GM18502 (cell line): ENCODE measurements at regions not wholly inside any gene's neighbourhood (a gene's known extent, or its start where the extent isn't known, plus 50 kb on each side); places are given as distances from the start of the nearest gene placed in this dataset.

Source experiments
- ATAC-seq: cut with Tn5 transposase; IDR thresholded peaks from one replicate; pipeline ENCODE4 v1.9.1; 2021; ENCODE audit warnings: mild to moderate bottlenecking; ENCODE audit not compliant: unreplicated experiment, poor library complexity

GRCh38 chr3:102136183-102136582, 286.9 kb downstream of the NFKBIZ start:
- peak; percentile 72 for ATAC-seq

GRCh38 chr3:102140116-102140515, 290.8 kb downstream of the NFKBIZ start:
- ATAC-seq, result no peak

DNA sequence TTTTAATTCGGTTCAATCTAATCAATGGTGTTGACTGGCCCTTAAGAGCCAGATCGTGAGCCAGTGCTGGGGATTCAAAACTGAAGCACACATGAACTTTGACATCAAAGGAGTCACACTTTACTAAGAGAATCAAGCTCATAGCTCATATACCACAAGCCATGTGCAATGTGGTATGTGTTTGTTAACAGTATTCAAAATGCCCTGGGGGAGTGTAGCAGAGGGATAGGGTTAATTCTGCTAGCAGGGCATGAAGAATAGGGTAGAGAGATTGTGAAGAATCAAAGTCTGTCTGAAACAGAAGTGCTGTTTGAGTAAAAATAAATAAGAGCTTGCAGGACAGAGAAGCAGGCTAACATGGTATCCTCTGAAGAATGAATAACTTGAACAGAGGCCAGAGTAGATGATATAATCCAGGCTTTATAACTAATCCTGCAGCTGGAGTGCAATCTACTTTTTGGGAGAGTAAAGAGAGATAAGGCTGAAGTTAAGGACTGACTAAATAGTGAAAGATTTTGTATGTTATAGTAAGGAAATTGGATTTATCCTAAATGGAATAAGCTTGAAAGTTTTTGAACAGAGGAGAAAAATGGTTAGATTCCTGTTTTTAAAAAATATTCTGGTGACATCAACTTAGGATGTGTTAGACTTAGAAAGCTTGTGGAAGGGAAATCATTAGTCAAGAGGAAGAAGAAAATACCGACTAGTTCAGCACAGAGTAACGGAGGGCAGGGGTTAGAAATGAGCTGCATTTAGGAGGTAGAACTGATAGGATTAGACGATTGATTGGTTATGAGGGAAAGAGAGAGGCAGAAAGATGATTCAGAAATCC, 292.0 kb downstream of the NFKBIZ start:
- no peak for ATAC-seq

- ATAC-seq, result no peak
Measured at GRCh38 chr3:102141928-102142239, 292.6 kb downstream of the NFKBIZ start.

DNA sequence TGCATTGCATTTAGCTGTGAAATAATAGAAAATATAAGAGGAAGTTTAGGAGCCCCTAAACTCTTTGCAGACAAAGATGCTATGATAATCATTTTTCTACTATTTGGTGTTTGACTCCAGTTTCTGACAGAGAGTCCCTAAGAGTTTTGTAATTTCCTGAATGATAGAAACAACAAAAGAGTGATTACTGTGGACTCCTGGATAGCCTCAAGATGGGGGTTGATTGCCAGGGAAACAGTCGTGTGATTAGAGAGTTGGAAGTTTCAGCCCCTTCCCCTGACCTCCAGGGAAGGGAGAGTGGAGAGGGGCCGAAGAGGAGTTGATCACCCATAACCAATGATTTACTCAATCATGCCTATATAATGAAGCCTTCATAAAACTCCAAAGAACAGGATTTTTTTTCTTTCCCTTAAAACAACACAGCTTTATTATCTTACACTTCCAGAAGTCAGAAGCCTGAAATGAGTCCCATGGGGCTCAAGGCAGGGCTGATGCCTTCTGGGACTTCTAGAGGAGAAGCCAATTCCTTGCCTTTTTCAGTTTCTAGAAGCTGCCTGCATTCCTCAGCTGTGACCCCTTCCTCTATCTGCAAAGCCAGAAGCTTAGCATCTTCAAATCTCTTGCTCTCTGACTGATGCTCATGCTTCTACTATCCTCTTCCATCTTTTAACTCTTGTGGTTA, 292.3 kb upstream of the ZPLD1 start:
- no peak for ATAC-seq

DNA sequence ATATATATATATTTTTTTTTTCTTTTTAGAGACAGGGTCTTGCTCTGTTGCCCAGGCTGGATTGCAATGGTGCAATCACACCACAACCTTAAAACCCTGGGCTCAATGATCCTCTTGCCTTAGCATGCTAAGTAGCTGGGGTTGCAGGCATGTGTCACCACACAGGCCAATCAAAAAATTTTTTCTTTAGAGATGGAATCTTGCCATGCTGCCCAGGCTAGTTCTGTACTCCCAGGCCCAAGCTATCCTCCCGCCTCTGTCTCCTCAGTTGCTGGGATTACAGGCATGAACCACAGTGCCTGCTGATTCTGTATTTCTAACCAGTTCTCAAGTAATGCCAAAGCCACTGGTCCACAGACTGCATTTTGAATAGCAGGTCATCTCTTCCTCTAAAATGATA, 291.3 kb upstream of the ZPLD1 start:
- no peak for ATAC-seq

GRCh38 chr3:102144063-102144462, 290.8 kb upstream of the ZPLD1 start:
- no peak for ATAC-seq

DNA sequence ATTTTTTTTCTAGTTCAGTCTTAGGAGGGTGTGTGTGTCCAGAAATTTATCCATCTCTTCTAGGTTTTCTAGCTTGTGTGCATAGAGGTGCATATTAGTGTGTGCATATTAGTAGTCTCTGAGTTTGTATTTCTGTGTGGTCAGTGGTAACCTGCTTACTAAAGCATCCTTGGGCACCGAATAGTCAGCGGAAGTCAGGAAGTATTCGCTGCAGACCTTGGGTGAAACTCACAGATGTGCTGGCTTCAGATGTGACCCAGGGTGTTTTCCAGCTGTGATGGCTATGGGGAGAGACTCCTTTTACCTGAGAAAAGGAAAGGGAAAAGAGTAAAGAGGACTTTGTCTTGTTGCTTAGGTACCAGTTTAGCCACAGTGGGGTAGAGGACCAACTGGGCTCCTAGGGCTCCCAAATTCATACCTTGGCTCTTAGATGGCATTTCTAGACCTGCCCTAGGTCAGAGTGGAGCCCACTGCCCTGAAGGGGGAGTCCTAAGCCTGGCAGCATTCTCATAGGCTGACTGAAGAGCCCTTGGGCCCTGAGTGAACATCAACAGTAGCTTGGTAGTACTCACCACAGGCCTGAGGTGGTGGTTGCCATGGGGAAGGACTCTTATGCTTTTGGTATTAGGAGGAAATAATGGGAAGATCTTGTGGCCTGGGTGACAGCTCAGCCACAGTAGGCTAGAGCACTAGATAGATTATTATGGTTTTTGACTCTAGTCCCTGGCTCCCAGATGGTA, 286.0 kb upstream of the ZPLD1 start:
- no peak for ATAC-seq

- no peak for ATAC-seq
Measured at GRCh38 chr3:102151935-102152334, 282.9 kb upstream of the ZPLD1 start.

DNA sequence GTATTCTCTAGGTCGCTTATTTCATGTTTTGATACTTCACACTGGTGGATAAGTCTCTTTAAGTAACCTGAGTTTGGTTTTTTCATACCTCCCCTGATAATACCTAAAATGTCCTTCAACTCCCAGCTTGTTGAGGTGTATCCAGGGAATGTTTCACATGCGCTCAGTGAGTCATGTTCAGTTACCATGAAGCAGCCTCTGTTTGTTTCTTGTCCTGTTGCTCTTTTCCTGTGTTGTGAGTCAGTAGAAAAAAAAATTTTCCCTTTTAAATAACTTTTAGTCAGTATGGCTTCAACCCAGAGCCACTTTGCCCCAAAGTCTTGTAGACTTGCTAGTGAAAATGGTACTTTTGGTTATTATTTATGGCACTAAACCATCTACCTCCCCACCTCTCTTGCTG, 278.4 kb upstream of the ZPLD1 start:
- no peak for ATAC-seq

GRCh38 chr3:102158080-102158740, 276.6 kb upstream of the ZPLD1 start:
- ATAC-seq, result no peak

DNA sequence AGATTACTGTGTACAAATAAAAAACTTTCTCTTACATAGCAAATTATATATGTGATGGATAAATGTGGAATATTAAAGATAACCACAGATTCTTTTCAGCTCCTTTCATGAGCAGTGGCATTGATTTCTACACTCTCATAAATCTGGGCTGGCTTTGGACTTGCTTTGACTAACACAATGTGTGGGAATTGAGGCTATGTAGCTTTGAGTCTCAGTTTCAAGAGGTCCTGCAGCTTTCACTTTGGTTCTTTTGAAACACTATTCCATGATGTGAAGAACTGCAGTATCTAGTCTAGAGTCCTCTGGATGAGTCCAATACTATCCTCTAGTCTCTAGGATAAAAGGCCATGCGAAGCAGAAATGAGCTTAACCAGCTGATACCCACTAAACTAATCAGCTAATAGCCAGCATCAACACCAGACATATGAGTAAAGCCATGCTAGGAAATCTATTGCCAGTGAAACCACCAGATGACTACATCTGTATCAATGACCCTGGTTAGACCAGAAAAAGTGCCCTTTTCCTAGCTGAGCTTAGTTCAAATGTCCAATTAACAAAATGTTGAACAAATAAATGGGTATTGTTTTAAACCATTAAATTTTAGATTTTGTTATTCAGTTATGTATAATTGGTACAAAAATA, 274.9 kb upstream of the ZPLD1 start:
- ATAC-seq, result peak; percentile 69

DNA sequence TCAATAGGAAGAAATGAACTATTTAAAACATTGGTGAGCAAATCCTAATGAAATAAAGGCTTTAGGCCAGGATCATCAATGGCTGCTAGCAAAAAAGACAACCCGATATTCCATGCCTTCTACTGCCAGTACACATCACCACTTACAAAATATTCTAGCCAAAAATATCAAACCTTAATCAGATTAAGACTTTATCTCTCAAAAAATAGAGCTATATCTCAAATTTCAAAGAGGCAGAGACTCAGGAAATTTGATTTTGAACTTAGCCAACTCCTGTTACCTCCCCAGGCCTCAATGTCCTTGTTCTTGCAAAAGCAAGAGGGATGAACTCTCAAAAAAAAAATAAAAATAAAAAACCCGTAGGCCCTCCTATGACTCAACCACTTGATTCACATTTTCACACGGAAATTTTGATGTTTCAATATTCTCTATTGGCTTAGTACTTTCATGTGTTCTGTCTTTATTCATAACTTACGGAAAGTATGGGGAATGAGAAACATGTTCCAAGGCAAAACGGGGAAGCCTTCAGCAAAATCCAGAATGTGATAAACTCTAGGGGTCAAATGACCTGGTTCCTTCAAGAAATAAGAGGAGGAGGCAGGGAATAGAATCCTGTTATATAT, 273.3 kb upstream of the ZPLD1 start:
- no peak for ATAC-seq

DNA sequence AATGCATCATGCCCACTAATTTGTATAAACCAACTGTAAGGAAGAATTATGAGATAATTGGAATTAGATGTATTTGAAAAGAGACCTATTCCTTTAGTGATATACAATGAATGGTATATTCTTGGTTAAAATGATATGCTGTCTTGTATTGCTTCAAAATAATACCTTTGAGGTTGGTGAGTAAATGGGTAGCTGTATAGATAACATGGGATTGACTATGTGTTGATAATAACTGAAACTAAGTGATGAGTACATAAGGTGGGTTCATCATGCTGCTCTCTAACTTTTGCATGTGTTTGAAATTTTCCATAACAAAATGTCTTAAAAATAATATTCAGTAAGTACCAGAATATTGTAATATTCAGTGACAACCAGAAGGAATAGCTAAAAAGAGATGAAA, 272.6 kb upstream of the ZPLD1 start:
- no peak for ATAC-seq

DNA sequence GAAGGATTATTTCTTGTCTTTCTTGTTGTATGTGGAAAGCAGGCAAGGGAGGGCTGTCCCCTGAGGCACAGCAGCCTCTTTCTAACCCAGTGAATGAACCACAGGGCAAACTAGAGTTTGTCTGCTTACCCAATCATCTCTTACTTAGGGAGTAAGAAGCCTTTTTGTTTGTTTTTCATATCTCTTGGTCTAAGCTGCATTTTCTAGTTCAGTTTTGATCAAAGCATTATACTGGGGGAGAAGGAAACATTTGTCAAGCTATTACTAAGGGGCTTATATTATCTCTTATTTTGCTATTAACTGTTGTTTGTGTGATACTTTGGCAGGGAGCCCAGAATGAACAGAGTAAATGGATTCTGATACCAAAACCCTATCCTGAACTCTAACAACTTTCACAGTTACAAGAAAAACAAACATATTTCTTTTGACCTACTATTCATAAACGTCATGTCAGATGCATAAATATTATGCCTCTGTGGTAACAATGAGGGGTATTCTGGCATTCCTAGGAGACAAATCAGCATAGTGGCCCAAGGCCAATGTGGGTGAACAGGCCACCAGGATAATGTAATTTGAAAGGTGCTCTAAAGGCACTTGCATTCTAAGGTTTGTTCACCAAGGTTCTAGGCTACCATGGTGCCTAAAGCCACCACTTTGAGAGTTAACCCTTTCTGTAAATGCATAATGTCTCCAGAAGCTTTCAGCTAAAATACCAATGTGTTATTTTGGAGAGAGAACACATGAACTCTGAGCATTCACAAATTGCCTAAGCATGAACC, 271.6 kb upstream of the ZPLD1 start:
- no peak for ATAC-seq

- no peak for ATAC-seq
Measured at GRCh38 chr3:102163818-102164154, 271.0 kb upstream of the ZPLD1 start.

DNA sequence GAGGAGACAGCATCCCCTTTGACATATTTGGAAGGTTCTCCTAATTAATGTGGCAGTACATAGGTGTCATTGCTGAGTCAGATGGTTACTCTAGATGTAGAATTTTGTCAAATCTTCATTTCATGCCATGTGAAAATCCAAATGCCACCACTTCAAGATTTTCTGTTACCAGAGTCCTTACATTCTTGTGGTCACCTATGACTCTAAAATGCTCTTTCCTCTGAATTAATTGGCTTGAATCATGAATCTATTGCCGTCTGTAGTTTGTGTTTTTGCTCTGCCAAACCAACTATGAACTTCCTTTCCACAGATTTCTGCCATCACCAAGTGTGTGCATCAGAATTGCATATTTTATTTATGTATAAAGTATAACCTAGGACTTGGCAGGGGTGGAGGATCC, 269.4 kb upstream of the ZPLD1 start:
- ATAC-seq, result no peak

DNA sequence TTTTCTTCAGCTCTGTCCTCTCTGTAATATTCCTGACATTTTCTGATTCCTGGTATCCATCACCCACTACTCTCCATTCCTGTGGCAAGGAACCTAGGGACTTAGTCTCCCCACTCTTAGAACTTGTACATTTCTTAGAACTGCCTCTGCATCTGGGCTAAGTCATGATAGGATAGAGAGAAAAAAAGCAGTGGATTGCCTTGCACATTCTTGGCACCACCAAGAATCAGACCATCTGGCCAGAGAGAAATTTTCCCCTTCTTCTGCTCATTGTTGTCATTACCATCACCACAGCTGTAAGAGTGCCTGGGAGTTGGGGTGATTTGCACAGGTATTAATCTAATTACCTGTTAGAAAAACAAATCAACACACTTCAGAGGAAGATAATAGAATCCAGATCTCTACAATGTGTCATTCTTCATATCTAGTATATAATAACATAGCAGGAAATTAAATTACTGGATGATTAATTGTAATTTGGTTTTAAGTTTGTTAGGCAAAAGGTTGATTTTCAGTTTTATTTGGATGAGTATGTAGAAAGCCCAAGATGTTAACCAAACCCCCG, 264.8 kb upstream of the ZPLD1 start:
- no peak for ATAC-seq

DNA sequence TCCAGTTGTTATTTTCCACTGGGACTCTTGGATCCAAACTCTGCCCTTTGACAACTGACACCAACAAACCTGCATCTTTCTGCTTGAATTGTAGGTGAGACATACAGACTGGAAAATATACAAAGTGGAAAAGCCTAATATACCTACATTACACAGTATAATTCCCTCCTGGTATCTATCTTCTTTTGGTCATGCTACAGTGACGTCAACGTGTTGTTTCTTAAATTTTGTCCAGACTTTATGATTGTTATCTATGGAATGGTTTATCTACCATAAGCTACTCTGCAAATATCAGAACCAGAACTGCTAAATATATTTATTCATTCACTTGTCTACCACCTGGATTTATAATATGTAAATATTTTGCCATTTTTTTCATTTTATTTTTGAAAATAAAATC, 264.3 kb upstream of the ZPLD1 start:
- no peak for ATAC-seq
